DOHH2 (cell line): ENCODE measurements at regions not wholly inside any gene's neighbourhood (a gene's known extent, or its start where the extent isn't known, plus 50 kb on each side); places are given as distances from the start of the nearest gene placed in this dataset.

Experiments used
- H3F3A ChIP-seq: fragments of 200-600 bp; sonication (generic), shearing (Covaris generic); 2 replicates; pipeline ENCODE4 v1.6.0; 2016; ENCODE audit warnings: antibody characterized with exemption, mild to moderate bottlenecking; ENCODE audit not compliant: control insufficient read depth, insufficient read depth
- H3K27ac ChIP-seq: fragments of 200-600 bp; sonication (generic); 2 replicates; pipeline ENCODE4 v1.5.1; 2014; ENCODE audit warnings: low read depth, mild to moderate bottlenecking, low read length, moderate library complexity
- H3K27me3 ChIP-seq: fragments of 200-600 bp; sonication (generic); 2 replicates; pipeline ENCODE4 v1.6.1; 2014; ENCODE audit warnings: mild to moderate bottlenecking, low read length, mixed read lengths; ENCODE audit not compliant: control insufficient read depth
- H3K36me3 ChIP-seq: fragments of 200-600 bp; sonication (generic); 2 replicates; pipeline ENCODE4 v1.6.1; 2014; ENCODE audit warnings: mild to moderate bottlenecking, low read length, moderate library complexity, mixed read lengths; ENCODE audit not compliant: control insufficient read depth
- H3K4me1 ChIP-seq: fragments of 200-600 bp; sonication (generic); 2 replicates; pipeline ENCODE4 v1.6.1; 2014; ENCODE audit warnings: mild to moderate bottlenecking, low read length, mixed read lengths; ENCODE audit not compliant: control insufficient read depth
- H3K4me2 ChIP-seq: fragments of 200-600 bp; sonication (generic); 2 replicates; pipeline ENCODE4 v1.6.0; 2014; ENCODE audit warnings: mild to moderate bottlenecking, low read length, moderate library complexity
- H3K4me3 ChIP-seq: fragments of 200-600 bp; sonication (generic); 2 replicates; pipeline ENCODE4 v1.5.1; 2014; ENCODE audit warnings: mild to moderate bottlenecking, low read length, mixed read lengths
- H3K79me2 ChIP-seq: fragments of 200-600 bp; sonication (generic); 2 replicates; pipeline ENCODE4 v1.6.1; 2014; ENCODE audit warnings: mild to moderate bottlenecking, low read length, mixed read lengths; ENCODE audit not compliant: control insufficient read depth
- H3K9me2 ChIP-seq: fragments of 200-600 bp; sonication (generic); replicated peaks from 2 replicates; pipeline ENCODE4 v1.6.1; 2014; ENCODE audit warnings: mild to moderate bottlenecking, low read length, mixed read lengths; ENCODE audit not compliant: control insufficient read depth
- H3K9me3 ChIP-seq: fragments of 200-600 bp; sonication (generic); 2 replicates; pipeline ENCODE4 v1.6.1; 2014; ENCODE audit warnings: antibody characterized with exemption, low read length, mixed read lengths; ENCODE audit not compliant: control insufficient read depth, insufficient read depth
- H4K20me1 ChIP-seq: fragments of 200-600 bp; sonication (generic); 2 replicates; pipeline ENCODE4 v1.6.0; 2014; ENCODE audit warnings: low read depth, mild to moderate bottlenecking, antibody characterized with exemption, low read length, moderate library complexity; ENCODE audit not compliant: control insufficient read depth, insufficient read depth
- CTCF ChIP-seq: fragments of 200-600 bp; sonication (generic); IDR thresholded peaks from one replicate; pipeline ENCODE4 v1.5.1; 2014; ENCODE audit warnings: antibody characterized with exemption, mild to moderate bottlenecking, low read depth, low read length; ENCODE audit not compliant: poor library complexity, severe bottlenecking
- EZH2phosphoT487 ChIP-seq: fragments of 200-600 bp; sonication (generic); IDR thresholded peaks from 2 replicates; pipeline ENCODE4 v1.6.1; 2017; ENCODE audit warnings: borderline replicate concordance, mild to moderate bottlenecking, antibody characterized with exemption, low read length, moderate library complexity, mixed read lengths

- peaks cover 38% of the 10 kb centered on the region for H3K4me1 ChIP-seq
- TF ChIP-seq EZH2phosphoT487, result no peak
- TF ChIP-seq CTCF, result no peak
- H3K4me3 ChIP-seq, result peak overlapping the region; percentile 30
Measured at GRCh38 chr20:36097337-36098151, 57.0 kb upstream of the EPB41L1 start.

GRCh38 chr20:36098364-36098763, 56.2 kb upstream of the EPB41L1 start:
- H3K9me2 ChIP-seq, result no peaks in the 10 kb centered on the region
- H4K20me1 ChIP-seq, result no peaks in the 10 kb centered on the region
- H3K27me3 ChIP-seq, result peaks cover 12% of the 10 kb centered on the region
- H3K4me1 ChIP-seq, result peaks cover 30% of the 10 kb centered on the region
- H3K9me3 ChIP-seq, result no peaks in the 10 kb centered on the region
- no peaks in the 10 kb centered on the region for H3K79me2 ChIP-seq
- H3K36me3 ChIP-seq, result no peaks in the 10 kb centered on the region
- peaks cover 7% of the 10 kb centered on the region; the same call in 1 of the 2 replicates for H3F3A ChIP-seq
- peak overlapping the region; percentile 46 for H3K4me2 ChIP-seq
- H3K27ac ChIP-seq, result peak overlapping the region; percentile 44
- no peak for TF ChIP-seq CTCF
- no peak for TF ChIP-seq EZH2phosphoT487
- H3K4me3 ChIP-seq, result peak overlapping the region; percentile 30

More at GRCh38 chr20:36097337-36098151, 57.0 kb upstream of the EPB41L1 start:
- H3K9me3 ChIP-seq, result no peaks in the 10 kb centered on the region
- no peaks in the 10 kb centered on the region for H4K20me1 ChIP-seq
- H3K9me2 ChIP-seq, result no peaks in the 10 kb centered on the region
- peaks cover 20% of the 10 kb centered on the region for H3K27me3 ChIP-seq
- peaks cover 7% of the 10 kb centered on the region; the same call in 1 of the 2 replicates for H3F3A ChIP-seq
- peak overlapping the region; percentile 44 for H3K27ac ChIP-seq
- peak overlapping the region; percentile 46 for H3K4me2 ChIP-seq
- H3K36me3 ChIP-seq, result no peaks in the 10 kb centered on the region
- no peaks in the 10 kb centered on the region for H3K79me2 ChIP-seq

- H4K20me1 ChIP-seq, result no peaks in the 10 kb centered on the region
- H3K9me3 ChIP-seq, result no peaks in the 10 kb centered on the region
- no peak overlapping the region; the same call in 1 of the 2 replicates for H3K4me3 ChIP-seq
- no peak overlapping the region for H3K27ac ChIP-seq
- no peak for TF ChIP-seq CTCF
- no peak for TF ChIP-seq EZH2phosphoT487
- H3K27me3 ChIP-seq, result peaks cover 5% of the 10 kb centered on the region
- H3K4me1 ChIP-seq, result peaks cover 25% of the 10 kb centered on the region
- H3K9me2 ChIP-seq, result no peaks in the 10 kb centered on the region
- H3K79me2 ChIP-seq, result no peaks in the 10 kb centered on the region
- H3K36me3 ChIP-seq, result no peaks in the 10 kb centered on the region
- H3F3A ChIP-seq, result peaks cover 5% of the 10 kb centered on the region; the same call in 1 of the 2 replicates
- H3K4me2 ChIP-seq, result peak overlapping the region; percentile 46; the same call in 1 of the 2 replicates
Measured at GRCh38 chr20:36099106-36099505, 55.4 kb upstream of the EPB41L1 start.
